Mesenchymal stem cell (in vitro differentiated cells and primary cell): ENCODE measurements at regions not wholly inside any gene's neighbourhood (a gene's known extent, or its start where the extent isn't known, plus 50 kb on each side); places are given as distances from the start of the nearest gene placed in this dataset.

Experiments used
- DNase-seq: peaks from one replicate; pipeline ENCODE4 v3.0.0-alpha.2; 2013
- H2AFZ ChIP-seq: one replicate; pipeline ENCODE4 v1.6.1; 2013; ENCODE audit warnings: low read depth, mild to moderate bottlenecking, control low read depth, inconsistent platforms, low read length, moderate library complexity
- H2AK5ac ChIP-seq: 2 replicates; pipeline ENCODE4 v1.6.1; 2013; ENCODE audit warnings: low read length, moderate library complexity, mild to moderate bottlenecking, inconsistent platforms; ENCODE audit not compliant: severe bottlenecking
- H2BK120ac ChIP-seq: one replicate; pipeline ENCODE4 v1.6.1; 2013; ENCODE audit warnings: low read depth, mild to moderate bottlenecking, inconsistent platforms, low read length, moderate library complexity
- H2BK12ac ChIP-seq, 2 experiments: one replicate each; pipeline ENCODE4 v1.6.1; 2013; ENCODE audit warnings: inconsistent platforms in 2 of 2, low read length in 2 of 2, mild to moderate bottlenecking in 2 of 2, moderate library complexity in 2 of 2, control low read depth in 1 of 2
- H2BK15ac ChIP-seq: one replicate; pipeline ENCODE4 v1.6.1; 2013; ENCODE audit warnings: mild to moderate bottlenecking, low read depth, inconsistent platforms; ENCODE audit not compliant: poor library complexity, severe bottlenecking
- H2BK5ac ChIP-seq: 2 replicates; pipeline ENCODE4 v1.6.1; 2013; ENCODE audit warnings: low read depth, mild to moderate bottlenecking, low read length, control low read depth, inconsistent platforms; ENCODE audit not compliant: poor library complexity, severe bottlenecking
- H3K14ac ChIP-seq, 2 experiments: one replicate each; pipeline ENCODE4 v1.6.1; 2013; ENCODE audit warnings: inconsistent platforms in 2 of 2, low read length in 2 of 2, control low read depth in 1 of 2, mild to moderate bottlenecking in 1 of 2, moderate library complexity in 1 of 2
- H3K18ac ChIP-seq, 2 experiments: one replicate each; pipeline ENCODE4 v1.6.1; 2013; ENCODE audit warnings: inconsistent platforms in 2 of 2, low read length in 2 of 2, control low read depth in 1 of 2, low read depth in 1 of 2, mild to moderate bottlenecking in 1 of 2
- H3K23ac ChIP-seq, 2 experiments: one replicate each; pipeline ENCODE4 v1.6.1; 2013; ENCODE audit warnings: inconsistent platforms in 2 of 2, low read length in 2 of 2, mild to moderate bottlenecking in 2 of 2, moderate library complexity in 2 of 2, control low read depth in 1 of 2
- H3K27ac ChIP-seq: 2 replicates; pipeline ENCODE4 v1.5.1; 2013; ENCODE audit warnings: mild to moderate bottlenecking, moderate library complexity, low read length, control low read depth, inconsistent platforms; ENCODE audit not compliant: poor library complexity, severe bottlenecking
- H3K27me3 ChIP-seq, 2 experiments: 2 replicates each; pipeline versions ENCODE4 v1.6.1 to v1.7.0; 2013; ENCODE audit warnings: low read length in 2 of 2, mild to moderate bottlenecking in 2 of 2, moderate library complexity in 2 of 2, control low read depth in 1 of 2, inconsistent platforms in 1 of 2; ENCODE audit not compliant: control insufficient read depth in 1 of 2, insufficient read depth in 1 of 2
- H3K36me3 ChIP-seq, 2 experiments: 2 replicates each; pipeline versions ENCODE4 v1.6.1 to v1.7.0; 2013; ENCODE audit warnings: low read length in 2 of 2, control low read depth in 1 of 2, inconsistent platforms in 1 of 2, low read depth in 1 of 2, mild to moderate bottlenecking in 1 of 2; ENCODE audit not compliant: insufficient read depth in 2 of 2, control insufficient read depth in 1 of 2
- H3K4ac ChIP-seq, 2 experiments: one replicate each; pipeline ENCODE4 v1.6.1; 2013; ENCODE audit warnings: inconsistent platforms in 2 of 2, low read length in 2 of 2, mild to moderate bottlenecking in 2 of 2, moderate library complexity in 2 of 2, control low read depth in 1 of 2, low read depth in 1 of 2
- H3K4me1 ChIP-seq: 2 replicates; pipeline ENCODE4 v1.6.1; 2013; ENCODE audit warnings: low read depth, low read length, control low read depth; ENCODE audit not compliant: control insufficient read depth, insufficient read depth
- H3K4me2 ChIP-seq: 2 replicates; pipeline ENCODE4 v1.6.1; 2013; ENCODE audit warnings: low read length, mild to moderate bottlenecking, inconsistent platforms; ENCODE audit not compliant: poor library complexity, severe bottlenecking
- H3K4me3 ChIP-seq, 2 experiments: 2 replicates each; pipeline versions ENCODE4 v1.5.1 to v1.7.0; 2013; ENCODE audit warnings: low read length in 2 of 2, mild to moderate bottlenecking in 2 of 2, control low read depth in 1 of 2, low read depth in 1 of 2; ENCODE audit not compliant: insufficient read depth in 1 of 2
- H3K79me1 ChIP-seq: replicated peaks from 2 replicates; pipeline ENCODE4 v1.6.1; 2013; ENCODE audit warnings: mild to moderate bottlenecking, control low read depth, low read length, inconsistent platforms; ENCODE audit not compliant: poor library complexity, severe bottlenecking
- H3K9ac ChIP-seq: 2 replicates; pipeline ENCODE4 v1.7.0; 2013; ENCODE audit warnings: mild to moderate bottlenecking, low read length, moderate library complexity
- H3K9me3 ChIP-seq: 2 replicates; pipeline ENCODE4 v1.7.0; 2013; ENCODE audit warnings: mild to moderate bottlenecking, low read length; ENCODE audit not compliant: control insufficient read depth
- H4K8ac ChIP-seq: one replicate; pipeline ENCODE4 v1.6.1; 2013; ENCODE audit warnings: inconsistent platforms, mild to moderate bottlenecking, low read length, moderate library complexity
- H4K91ac ChIP-seq: one replicate; pipeline ENCODE4 v1.6.1; 2013; ENCODE audit warnings: mild to moderate bottlenecking, low read length, inconsistent platforms
- WGBS: methylation state at CpG from one replicate; pipeline ENCODE4 v1.1.7; 2013; ENCODE audit warnings: mixed read lengths; 5-methylcytosine and 5-hydroxymethylcytosine counted together

DNA sequence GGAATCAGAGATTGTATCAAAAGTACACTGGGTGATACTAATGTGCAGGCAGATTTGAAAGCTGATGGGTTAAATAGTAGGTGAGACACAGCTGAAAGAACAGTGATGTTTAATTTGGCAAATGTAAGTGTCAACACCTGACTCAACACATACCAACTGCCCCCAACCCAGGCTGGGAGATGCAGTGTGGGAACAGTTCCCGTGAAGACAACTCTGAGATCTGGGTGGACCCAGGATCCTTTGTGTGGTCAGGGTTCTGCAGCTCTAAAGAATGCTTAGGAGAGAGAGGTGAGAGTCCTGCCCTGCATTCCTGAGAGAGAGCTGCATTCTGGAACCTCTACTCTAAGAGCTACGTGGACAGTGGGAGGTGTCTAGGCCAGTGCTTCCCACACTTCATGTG is 479.7 kb downstream of the RPS24 start:
- Histone ChIP-seq H2BK12ac (no peak overlapping the region), H2BK15ac (no peak overlapping the region), H2BK120ac (no peak overlapping the region), H3K9ac (no peak overlapping the region), H3K27ac (no peak overlapping the region), H3K14ac (no peak overlapping the region), H3K4me3 (no peak overlapping the region), H3K4me1 (peaks cover 4% of the 10 kb centered on the region), H4K8ac (no peak overlapping the region), H3K36me3 (no peaks in the 10 kb centered on the region), H3K79me1 (no peaks in the 10 kb centered on the region), H3K4me2 (no peak overlapping the region), H2AK5ac (no peak overlapping the region), H3K27me3 (no peaks in the 10 kb centered on the region), H3K23ac (no peak overlapping the region), H3K9me3 (no peaks in the 10 kb centered on the region), H2AFZ (no peak overlapping the region), H3K18ac (no peak overlapping the region), H4K91ac (no peak overlapping the region), H2BK5ac (no peak overlapping the region), H3K4ac (no peak overlapping the region)
- no peak for DNase-seq
- WGBS, result 75% methylated on average over 2 of the region's 2 CpGs

GRCh38 chr10:78513986-78514385 is 480.3 kb downstream of the RPS24 start:
- no peak overlapping the region for H2AFZ ChIP-seq
- H2BK120ac ChIP-seq, result no peak overlapping the region
- H3K36me3 ChIP-seq, result no peaks in the 10 kb centered on the region
- DNase-seq, result no peak
- WGBS, result 91% methylated on average over 3 of the region's 3 CpGs
- no peak overlapping the region for H3K9ac ChIP-seq
- peaks cover 4% of the 10 kb centered on the region for H3K4me1 ChIP-seq
- no peak overlapping the region for H2AK5ac ChIP-seq
- no peak overlapping the region for H2BK12ac ChIP-seq
- H3K4ac ChIP-seq, result no peak overlapping the region
- no peak overlapping the region for H3K23ac ChIP-seq
- no peak overlapping the region for H3K4me2 ChIP-seq
- H3K27ac ChIP-seq, result no peak overlapping the region
- H3K18ac ChIP-seq, result no peak overlapping the region
- no peak overlapping the region for H2BK15ac ChIP-seq
- no peak overlapping the region for H4K91ac ChIP-seq
- no peak overlapping the region for H4K8ac ChIP-seq
- H3K79me1 ChIP-seq, result no peaks in the 10 kb centered on the region
- H3K9me3 ChIP-seq, result no peaks in the 10 kb centered on the region
- H3K4me3 ChIP-seq, result no peak overlapping the region
- H3K14ac ChIP-seq, result no peak overlapping the region
- no peaks in the 10 kb centered on the region for H3K27me3 ChIP-seq
- H2BK5ac ChIP-seq, result no peak overlapping the region

DNA sequence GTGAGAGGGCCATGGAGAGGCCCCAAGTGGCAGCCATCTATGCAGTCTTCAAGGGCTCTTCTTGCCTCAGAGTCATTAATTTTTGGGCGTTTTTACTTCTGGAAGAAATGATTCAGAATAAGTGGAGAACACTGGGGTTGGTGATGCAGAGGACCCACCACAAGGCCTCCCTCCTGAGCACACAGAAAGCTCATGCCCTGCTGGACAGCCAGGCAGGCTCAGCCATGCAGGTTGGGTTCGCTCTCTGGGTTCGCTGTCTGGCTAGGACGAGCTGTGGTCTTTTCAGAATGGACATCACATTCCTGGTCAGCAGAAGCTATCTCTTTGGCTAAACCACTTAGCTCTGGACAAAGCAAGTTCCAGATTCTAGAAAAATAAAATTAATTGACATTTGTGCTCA is 480.8 kb downstream of the RPS24 start:
- 89% methylated on average over 4 of the region's 4 CpGs for WGBS

DNA sequence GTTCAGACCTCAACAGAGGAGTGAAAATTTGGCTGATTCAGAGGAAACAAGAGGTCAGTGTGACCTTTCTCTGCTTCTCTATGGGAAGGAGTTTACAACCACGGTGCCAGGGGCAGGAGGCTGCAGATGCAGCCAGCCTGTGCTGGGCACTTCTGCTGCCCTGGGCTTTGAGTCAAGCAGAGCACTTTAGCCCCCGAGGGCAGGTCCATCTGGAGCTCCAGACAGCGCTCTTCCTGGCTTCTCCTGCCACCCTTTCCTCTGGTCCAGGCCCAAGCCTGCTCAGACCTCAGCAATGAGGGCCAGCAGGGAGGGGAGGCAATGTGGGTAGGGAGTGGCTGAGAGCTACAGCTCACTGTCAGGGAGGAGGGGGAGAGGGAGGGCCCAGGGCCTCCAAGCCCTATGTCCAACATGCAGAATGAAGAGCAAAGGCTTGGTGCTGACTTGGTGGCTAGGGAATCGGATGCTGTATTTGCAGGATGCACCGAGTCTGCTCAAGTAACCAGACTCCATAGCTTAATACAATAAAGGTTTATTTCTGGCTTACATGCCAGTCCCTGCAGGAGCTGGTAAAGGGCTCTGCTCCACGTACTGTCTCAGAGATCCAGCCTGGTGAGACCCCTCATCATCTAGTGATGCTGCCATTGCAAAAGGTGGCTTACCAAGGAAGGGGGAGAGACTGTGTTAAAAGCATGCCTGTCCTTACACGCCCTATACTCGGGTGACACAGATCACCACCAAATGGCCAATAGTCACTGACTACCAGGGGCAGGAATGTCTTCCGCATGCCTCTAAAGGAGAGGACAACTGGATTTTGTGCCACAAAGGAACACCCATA is 481.6 kb downstream of the RPS24 start:
- DNase-seq, result no peak
- no peak overlapping the region for H4K91ac ChIP-seq
- H3K4me1 ChIP-seq, result peaks cover 4% of the 10 kb centered on the region
- H2AFZ ChIP-seq, result no peak overlapping the region
- no peak overlapping the region for H3K4me2 ChIP-seq
- peak overlapping the region; percentile 28 for H3K9ac ChIP-seq
- no peak overlapping the region for H2BK5ac ChIP-seq
- H3K27ac ChIP-seq, result no peak overlapping the region
- H2AK5ac ChIP-seq, result no peak overlapping the region
- H2BK15ac ChIP-seq, result no peak overlapping the region
- H3K4ac ChIP-seq, result no peak overlapping the region
- H2BK120ac ChIP-seq, result no peak overlapping the region
- no peaks in the 10 kb centered on the region for H3K9me3 ChIP-seq
- H3K4me3 ChIP-seq, result no peak overlapping the region
- H3K14ac ChIP-seq, result peak overlapping the region in 1 of 2 experiments; percentile 5
- no peak overlapping the region for H3K23ac ChIP-seq
- no peak overlapping the region for H2BK12ac ChIP-seq
- H3K36me3 ChIP-seq, result no peaks in the 10 kb centered on the region
- H3K27me3 ChIP-seq, result no peaks in the 10 kb centered on the region
- H3K18ac ChIP-seq, result no peak overlapping the region
- H3K79me1 ChIP-seq, result no peaks in the 10 kb centered on the region
- H4K8ac ChIP-seq, result no peak overlapping the region
- 94% methylated on average over 9 of the region's 9 CpGs for WGBS

More for the DNA sequence above, 480.8 kb downstream of the RPS24 start:
- Histone ChIP-seq H2AFZ (no peak overlapping the region), H3K9me3 (no peaks in the 10 kb centered on the region), H3K27me3 (no peaks in the 10 kb centered on the region), H2BK5ac (no peak overlapping the region), H3K14ac (no peak overlapping the region), H2BK12ac (no peak overlapping the region), H3K9ac (peak overlapping the region; percentile 28), H3K4me1 (peaks cover 4% of the 10 kb centered on the region), H3K4me3 (no peak overlapping the region), H3K79me1 (no peaks in the 10 kb centered on the region), H4K8ac (no peak overlapping the region), H3K27ac (no peak overlapping the region), H2BK120ac (no peak overlapping the region), H3K4me2 (no peak overlapping the region), H3K4ac (no peak overlapping the region), H2BK15ac (no peak overlapping the region), H3K36me3 (no peaks in the 10 kb centered on the region), H3K18ac (no peak overlapping the region), H4K91ac (no peak overlapping the region), H2AK5ac (no peak overlapping the region), H3K23ac (no peak overlapping the region)
- DNase-seq, result no peak
